GM18502 (cell line): ENCODE measurements at regions not wholly inside any gene's neighbourhood (a gene's known extent, or its start where the extent isn't known, plus 50 kb on each side); places are given as distances from the start of the nearest gene placed in this dataset.
"Not testable (repeated sequence)": the region's sequence is repeated elsewhere in the genome, so short reads cannot be mapped to it uniquely, and the experiment has no call there.

Experiments
- ATAC-seq: cut with Tn5 transposase; IDR thresholded peaks from one replicate; pipeline ENCODE4 v1.9.1; 2021; ENCODE audit warnings: mild to moderate bottlenecking; ENCODE audit not compliant: unreplicated experiment, poor library complexity

GRCh38 chr3:82002986-82003642 lies 241.7 kb upstream of the GBE1 start:
- ATAC-seq, result no peak

GRCh38 chr3:82002491-82002890 lies 241.0 kb upstream of the GBE1 start:
- no peak for ATAC-seq

- no peak for ATAC-seq
These were observed 240.0 kb upstream of the GBE1 start for GRCh38 chr3:82001276-82001923.

- ATAC-seq, result no peak
These were observed 239.3 kb upstream of the GBE1 start for GRCh38 chr3:82000773-82001172.

GRCh38 chr3:82000350-82000749 lies 238.9 kb upstream of the GBE1 start:
- ATAC-seq, result no peak

- no peak for ATAC-seq
These were observed 237.5 kb upstream of the GBE1 start for GRCh38 chr3:81998907-81999306.

- ATAC-seq, result no peak
These were observed 236.8 kb upstream of the GBE1 start for GRCh38 chr3:81998139-81998755.

- ATAC-seq, result no peak
These were observed 235.9 kb upstream of the GBE1 start for GRCh38 chr3:81997390-81997789.

GRCh38 chr3:81995329-81995728 lies 233.9 kb upstream of the GBE1 start:
- no peak for ATAC-seq

GRCh38 chr3:81989758-81990157 lies 228.3 kb upstream of the GBE1 start:
- ATAC-seq, result no peak

- ATAC-seq, result no peak
These were observed 227.8 kb upstream of the GBE1 start for GRCh38 chr3:81989274-81989673.

- not testable (repeated sequence) for ATAC-seq
These were observed 226.0 kb upstream of the GBE1 start for GRCh38 chr3:81987412-81987811.

GRCh38 chr3:81985996-81986723 lies 224.7 kb upstream of the GBE1 start:
- ATAC-seq, result no peak

- ATAC-seq, result no peak
These were observed 221.9 kb upstream of the GBE1 start for GRCh38 chr3:81983382-81983781.

- ATAC-seq, result no peak
These were observed 219.4 kb upstream of the GBE1 start for GRCh38 chr3:81980596-81981494.

- no peak for ATAC-seq
These were observed 213.3 kb upstream of the GBE1 start for GRCh38 chr3:81974751-81975150.

GRCh38 chr3:81968658-81969057 lies 207.2 kb upstream of the GBE1 start:
- ATAC-seq, result no peak

- no peak for ATAC-seq
These were observed 205.9 kb upstream of the GBE1 start for GRCh38 chr3:81967393-81967792.

- ATAC-seq, result no peak
These were observed 204.3 kb upstream of the GBE1 start for GRCh38 chr3:81965696-81966095.

GRCh38 chr3:81962396-81962795 lies 201.0 kb upstream of the GBE1 start:
- ATAC-seq, result no peak
